ENCODE measurements at regions not wholly inside any gene's neighbourhood (a gene's known extent, or its start where the extent isn't known, plus 50 kb on each side); places are given as distances from the start of the nearest gene placed in this dataset.

DNA sequence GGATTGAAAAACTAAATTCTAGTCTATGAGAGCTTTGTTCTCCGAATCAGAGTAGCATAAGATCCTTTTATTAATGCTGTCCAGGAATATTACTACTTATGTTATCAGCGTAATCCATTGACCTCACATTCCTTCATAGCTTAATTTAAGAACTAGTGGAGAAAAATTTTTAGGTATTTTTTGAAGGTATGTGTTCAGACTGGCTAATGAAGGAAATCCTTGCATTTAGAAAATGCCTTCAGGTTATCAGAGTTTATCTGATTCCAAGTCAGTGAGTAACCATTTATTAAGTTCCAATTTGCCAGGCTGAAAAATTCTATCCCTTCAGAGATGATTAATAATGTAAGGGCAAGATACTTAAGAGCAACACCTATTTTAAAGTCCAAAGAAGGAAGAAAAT lies 338.2 kb upstream of the B3GALT2 start:
- ATAC-seq (no peak), DNase-seq (no peak)
- in situ Hi-C loops (cut with MboI; ENCODE audit: low sequenced_read_pairs in 4 of 4), result no loop called here
- Histone ChIP-seq H3K36me3 (no peaks in the 10 kb centered on the region), H3K27ac (no peak overlapping the region), H3K27me3 (no peaks in the 10 kb centered on the region), H3K4me3 (no peak overlapping the region), H3K9me3 (no peaks in the 10 kb centered on the region), H3K4me1 (no peaks in the 10 kb centered on the region)
- no peak for TF ChIP-seq CTCF (IDR thresholded peaks at IDR 0.05 in 4 of 5, conservative IDR thresholded peaks at IDR 0.05 in 1 of 5)
- TF ChIP-seq POLR2A (IDR thresholded peaks at IDR 0.05), result no peak
- intact Hi-C loops (cut with DNase I; ENCODE audit: low total_unique reads), result no loop called here

GRCh38 chr1:193524021-193524420 lies 337.6 kb upstream of the B3GALT2 start:
- DNase-seq (no peak), ATAC-seq (no peak)
- H3K4me1 ChIP-seq, result no peaks in the 10 kb centered on the region
- no peaks in the 10 kb centered on the region for H3K36me3 ChIP-seq
- H3K4me3 ChIP-seq, result no peak overlapping the region
- H3K27me3 ChIP-seq, result no peaks in the 10 kb centered on the region
- no peak overlapping the region for H3K27ac ChIP-seq
- intact Hi-C loops (cut with DNase I; ENCODE audit: low total_unique reads), result no loop called here
- H3K9me3 ChIP-seq, result no peaks in the 10 kb centered on the region
- TF ChIP-seq CTCF (IDR thresholded peaks at IDR 0.05 in 4 of 5, conservative IDR thresholded peaks at IDR 0.05 in 1 of 5) (no peak), POLR2A (IDR thresholded peaks at IDR 0.05) (no peak)
- in situ Hi-C loops (cut with MboI; ENCODE audit: low sequenced_read_pairs in 4 of 4), result no loop called here

DNA sequence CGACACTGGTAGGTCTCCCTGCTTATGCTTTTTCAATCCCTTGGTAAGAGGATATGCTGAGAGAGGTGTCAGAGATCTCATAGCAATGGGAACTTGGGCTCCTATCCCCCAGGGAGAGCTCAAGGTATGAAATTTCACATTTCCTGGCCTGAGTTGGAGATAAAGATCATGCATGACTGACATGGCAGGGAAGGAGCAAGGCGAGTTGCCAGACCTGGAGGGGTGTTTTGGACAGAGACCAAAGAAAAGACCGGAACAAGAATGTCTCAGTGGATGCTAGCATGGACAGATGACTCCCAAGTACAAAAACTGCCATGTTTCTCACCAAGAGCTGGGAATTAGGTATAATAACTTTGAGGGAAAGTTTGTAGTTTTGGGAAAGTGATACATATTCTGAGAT lies 334.1 kb upstream of the B3GALT2 start:
- no peaks in the 10 kb centered on the region for H3K27me3 ChIP-seq
- TF ChIP-seq CTCF (IDR thresholded peaks at IDR 0.05 in 4 of 5, conservative IDR thresholded peaks at IDR 0.05 in 1 of 5) (no peak), POLR2A (IDR thresholded peaks at IDR 0.05) (no peak)
- intact Hi-C loops (cut with DNase I; ENCODE audit: low total_unique reads), result no loop called here
- no peaks in the 10 kb centered on the region for H3K9me3 ChIP-seq
- no peaks in the 10 kb centered on the region for H3K36me3 ChIP-seq
- DNase-seq, result no peak
- in situ Hi-C loops (cut with MboI; ENCODE audit: low sequenced_read_pairs in 4 of 4), result no loop called here
- H3K4me1 ChIP-seq, result no peaks in the 10 kb centered on the region
- no peak overlapping the region for H3K4me3 ChIP-seq
- no peak for ATAC-seq
- H3K27ac ChIP-seq, result no peak overlapping the region

DNA sequence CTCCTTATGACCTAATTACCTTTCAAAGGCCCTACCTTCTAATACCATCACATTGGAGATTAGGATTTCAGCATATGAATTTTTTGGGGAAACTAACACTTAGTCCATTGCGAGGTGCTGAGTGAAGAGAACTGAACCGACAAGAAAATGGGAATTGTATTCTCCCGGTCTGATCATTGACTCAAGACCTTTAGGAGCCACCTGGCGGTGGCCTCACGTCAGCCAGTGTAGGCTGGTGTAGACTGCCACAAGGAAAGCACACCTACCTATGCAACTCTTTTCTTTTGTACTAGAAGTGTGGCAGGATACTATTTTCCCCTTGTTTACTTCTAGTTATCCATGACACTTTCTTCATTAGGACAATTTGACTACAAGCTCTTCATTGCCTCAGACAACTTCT lies 333.5 kb upstream of the B3GALT2 start:
- Histone ChIP-seq H3K9me3 (no peaks in the 10 kb centered on the region), H3K4me1 (no peaks in the 10 kb centered on the region), H3K27me3 (no peaks in the 10 kb centered on the region), H3K36me3 (no peaks in the 10 kb centered on the region), H3K27ac (no peak overlapping the region), H3K4me3 (no peak overlapping the region)
- in situ Hi-C loops (cut with MboI; ENCODE audit: low sequenced_read_pairs in 4 of 4) (no loop called here), intact Hi-C loops (cut with DNase I; ENCODE audit: low total_unique reads) (no loop called here)
- no peak for ATAC-seq
- no peak for TF ChIP-seq POLR2A (IDR thresholded peaks at IDR 0.05)
- TF ChIP-seq CTCF (IDR thresholded peaks at IDR 0.05 in 4 of 5, conservative IDR thresholded peaks at IDR 0.05 in 1 of 5), result no peak
- DNase-seq, result no peak

GRCh38 chr1:193516755-193517388 lies 330.5 kb upstream of the B3GALT2 start:
- TF ChIP-seq POLR2A (IDR thresholded peaks at IDR 0.05), result no peak
- no peak for TF ChIP-seq CTCF (IDR thresholded peaks at IDR 0.05 in 4 of 5, conservative IDR thresholded peaks at IDR 0.05 in 1 of 5)
- H3K9me3 ChIP-seq, result no peaks in the 10 kb centered on the region
- no peaks in the 10 kb centered on the region for H3K27me3 ChIP-seq
- ATAC-seq (no peak), DNase-seq (no peak)
- intact Hi-C loops (cut with DNase I; ENCODE audit: low total_unique reads), result no loop called here
- no peaks in the 10 kb centered on the region for H3K36me3 ChIP-seq
- no peaks in the 10 kb centered on the region for H3K4me1 ChIP-seq
- in situ Hi-C loops (cut with MboI; ENCODE audit: low sequenced_read_pairs in 4 of 4), result no loop called here
- no peak overlapping the region for H3K4me3 ChIP-seq
- no peak overlapping the region for H3K27ac ChIP-seq
